Activated T-cell treated with anti-CD3 and anti-CD28 coated beads for 48 hours (primary cell): ENCODE measurements at regions not wholly inside any gene's neighbourhood (a gene's known extent, or its start where the extent isn't known, plus 50 kb on each side); places are given as distances from the start of the nearest gene placed in this dataset.

Experiments
- DNase-seq: peaks from one replicate; pipeline ENCODE4 v3.0.0-alpha.2; 2020; ENCODE audit warnings: low read depth

DNA sequence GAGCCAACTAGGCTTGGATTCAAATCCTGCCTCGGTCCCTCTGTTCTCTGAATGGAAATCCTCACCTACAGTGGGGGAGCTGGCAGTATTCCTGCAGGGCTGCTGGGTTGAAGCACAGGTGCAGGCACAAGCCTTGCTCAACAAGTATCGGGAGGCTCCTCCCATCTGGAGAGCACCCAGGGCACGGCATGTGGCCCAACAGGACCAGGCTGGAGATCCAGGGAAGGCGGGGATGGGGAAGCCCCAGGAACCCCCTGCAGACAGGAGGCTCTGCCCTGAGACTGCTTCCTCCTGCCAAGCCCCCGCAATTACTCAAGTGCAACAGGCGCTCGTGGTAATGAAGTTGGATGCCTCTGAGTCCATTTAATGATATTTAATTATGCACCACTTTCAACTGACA, 128.0 kb upstream of the VSTM2B start:
- DNase-seq, result no peak

DNA sequence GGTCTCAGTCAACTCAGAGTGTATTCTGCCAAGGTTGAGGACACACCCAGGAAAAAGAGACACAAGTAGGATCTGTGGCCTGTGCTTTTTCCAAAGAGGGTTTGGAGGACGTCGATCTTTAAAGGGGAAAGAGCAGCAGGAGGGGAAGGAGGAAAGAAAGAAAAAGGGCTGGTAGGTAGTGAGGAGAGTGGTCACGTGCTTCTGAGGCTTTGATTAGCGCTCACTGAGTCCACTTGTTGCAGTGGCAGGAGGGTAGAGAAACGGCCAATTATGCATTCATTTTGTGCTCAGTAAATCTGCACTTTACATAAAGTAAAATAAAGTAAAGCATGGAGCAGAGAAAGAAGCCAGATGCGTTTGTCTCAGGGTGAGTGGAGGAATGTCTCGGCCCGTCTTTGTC, 126.0 kb upstream of the VSTM2B start:
- no peak for DNase-seq

DNA sequence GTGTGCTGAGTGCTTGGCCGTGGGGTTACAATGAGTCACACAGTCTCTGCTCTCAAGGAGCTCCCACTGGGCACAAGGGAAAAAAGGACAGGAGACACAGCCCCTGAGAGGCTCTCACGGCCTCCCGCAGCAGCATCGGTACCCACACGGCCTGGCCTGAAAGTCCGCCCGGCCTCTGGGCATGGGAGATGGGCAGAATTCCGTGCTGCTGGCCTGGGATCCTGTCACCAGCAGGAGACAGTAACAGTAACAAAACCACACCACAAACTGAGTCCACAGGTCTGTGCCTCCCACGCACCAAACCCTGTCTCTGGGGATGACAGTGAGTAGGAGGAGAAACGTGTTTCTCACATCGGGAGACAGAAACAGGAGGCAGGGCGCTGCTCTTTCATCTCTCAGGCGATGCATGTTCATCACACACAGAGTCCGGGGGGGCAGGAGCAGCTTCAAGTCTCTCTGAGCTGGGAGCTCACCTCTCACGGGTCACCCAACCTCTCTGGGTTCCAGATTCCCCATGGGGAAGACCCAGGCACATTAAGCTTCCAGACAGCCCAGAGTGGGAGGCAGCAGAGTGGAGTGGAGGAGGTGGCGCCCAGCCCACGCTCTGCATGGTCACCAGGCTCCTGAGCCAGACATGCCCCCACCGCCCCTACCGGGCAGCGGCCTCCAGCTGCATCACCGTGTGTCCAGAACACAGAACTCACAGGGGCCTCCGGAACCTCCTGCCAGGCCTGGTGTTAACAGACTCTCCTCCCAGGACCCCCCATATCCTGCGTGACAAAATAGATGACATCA, 124.7 kb upstream of the VSTM2B start:
- DNase-seq, result no peak

- no peak for DNase-seq
Observed at GRCh38 chr19:29401712-29402421, 123.9 kb upstream of the VSTM2B start.

DNA sequence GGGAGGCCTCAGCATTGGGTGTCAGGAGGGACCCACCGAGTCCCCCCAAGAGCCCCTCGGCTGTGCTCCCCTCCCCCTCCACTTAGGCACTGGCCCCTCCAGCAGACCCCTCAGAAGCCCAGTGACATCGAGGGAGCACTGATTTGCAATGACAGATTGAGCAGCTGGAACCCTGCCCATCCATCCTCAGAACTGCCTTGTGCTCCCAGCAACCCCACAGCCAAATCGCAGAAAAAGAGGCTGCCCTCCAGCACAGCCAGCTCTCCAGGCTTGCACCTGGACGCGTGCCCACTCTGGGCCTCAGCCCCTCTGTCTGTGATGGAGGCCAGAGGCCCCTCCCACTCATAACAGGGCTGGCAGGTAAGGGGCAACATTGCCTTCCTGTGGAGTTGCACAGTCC, 123.2 kb upstream of the VSTM2B start:
- no peak for DNase-seq

DNA sequence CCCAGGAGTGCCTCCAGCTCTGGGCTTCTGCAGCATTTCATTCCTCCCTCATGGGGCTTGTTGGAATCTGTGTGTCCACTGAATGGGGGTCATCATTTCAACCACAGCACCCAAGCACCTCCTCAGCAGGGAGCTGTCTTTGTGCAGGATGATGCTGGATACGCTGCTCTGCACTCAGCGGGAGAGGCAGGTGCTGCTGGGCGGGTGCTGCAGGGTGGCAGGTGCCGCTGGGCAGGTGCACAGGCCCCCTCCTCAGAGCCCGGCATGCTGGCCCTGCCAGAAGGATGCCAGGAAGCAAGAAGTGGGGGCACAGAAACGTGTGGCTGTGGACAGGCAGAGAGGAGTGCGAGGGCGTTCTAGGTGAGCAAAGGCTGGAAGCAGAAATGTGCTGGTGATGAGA, 121.8 kb upstream of the VSTM2B start:
- no peak for DNase-seq

DNA sequence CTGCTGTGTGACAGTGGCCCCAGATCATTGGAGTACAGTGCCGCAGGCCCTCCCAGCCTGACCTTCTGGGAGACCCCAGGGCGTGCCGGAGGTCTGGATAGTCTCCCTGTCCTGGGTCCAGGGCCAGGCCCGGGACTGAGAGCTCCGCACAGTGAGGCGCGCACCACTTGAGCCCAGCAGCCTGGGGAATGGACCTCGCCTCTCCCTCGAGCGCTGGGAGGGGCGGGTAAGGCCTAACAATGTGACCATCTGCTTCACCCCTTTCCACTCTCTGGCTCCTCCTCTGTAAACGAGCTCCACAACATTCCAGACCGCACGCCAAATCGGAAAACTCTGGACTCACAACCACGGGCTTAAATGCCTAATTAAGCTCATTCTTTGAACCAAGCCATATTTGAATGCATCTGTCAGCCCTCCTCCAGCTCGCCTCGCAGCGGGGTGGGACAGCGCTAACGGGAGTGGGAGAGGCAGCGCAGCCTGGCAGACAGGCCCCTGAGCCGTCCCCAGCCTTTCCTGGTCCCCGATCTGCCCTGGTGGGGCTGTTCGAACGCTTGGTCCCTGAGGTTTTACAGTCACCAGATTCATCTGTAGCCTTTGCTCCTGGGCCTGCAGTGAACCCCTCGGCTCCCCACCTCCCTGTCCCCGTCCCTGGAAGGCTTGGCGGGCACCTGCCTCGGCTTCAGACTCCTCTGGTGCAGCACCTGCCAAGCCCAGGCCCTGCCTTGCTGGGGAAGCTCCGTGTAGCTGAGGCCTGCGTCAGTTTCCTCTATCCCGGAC, 120.7 kb upstream of the VSTM2B start:
- no peak for DNase-seq

DNA sequence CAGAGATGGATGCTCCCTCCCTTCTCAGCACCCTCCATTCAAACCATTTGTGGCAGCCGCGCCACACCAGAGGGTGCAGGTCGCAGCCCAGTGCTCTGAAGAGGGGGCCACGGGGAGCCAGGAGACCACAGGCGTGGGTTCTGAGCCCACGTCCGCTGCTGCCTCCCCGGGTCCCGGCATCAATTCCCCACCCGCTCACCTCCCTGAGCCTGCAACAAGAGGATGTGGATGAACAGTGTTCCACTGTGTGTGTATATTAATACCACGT, 120.1 kb upstream of the VSTM2B start:
- no peak for DNase-seq

- DNase-seq, result no peak
Observed at GRCh38 chr19:29409076-29409862, 116.5 kb upstream of the VSTM2B start.

DNA sequence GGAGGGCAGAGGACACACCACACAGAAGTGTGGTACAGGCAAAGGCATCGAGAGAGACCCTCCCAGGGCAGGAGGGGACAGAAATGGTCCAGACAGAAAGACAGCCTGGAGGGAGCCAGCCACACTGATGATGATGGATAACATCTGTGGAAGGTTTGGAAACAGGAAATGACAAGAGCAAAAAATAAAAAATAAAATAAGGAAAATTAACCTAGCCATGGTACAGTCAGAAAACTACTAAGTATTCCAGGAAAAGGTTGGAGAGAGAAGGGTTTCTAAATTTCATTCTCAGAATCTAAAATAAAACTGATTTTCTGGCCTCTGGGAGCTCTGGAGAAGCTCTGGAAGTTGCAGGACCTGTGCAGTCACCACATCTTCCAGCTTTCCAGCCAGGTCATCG, 115.2 kb upstream of the VSTM2B start:
- DNase-seq, result no peak

- DNase-seq, result no peak
Observed at GRCh38 chr19:29411113-29411581, 114.6 kb upstream of the VSTM2B start.

- no peak for DNase-seq
Observed at GRCh38 chr19:29413435-29413834, 112.4 kb upstream of the VSTM2B start.

GRCh38 chr19:29415507-29415906, 110.3 kb upstream of the VSTM2B start:
- no peak for DNase-seq

DNA sequence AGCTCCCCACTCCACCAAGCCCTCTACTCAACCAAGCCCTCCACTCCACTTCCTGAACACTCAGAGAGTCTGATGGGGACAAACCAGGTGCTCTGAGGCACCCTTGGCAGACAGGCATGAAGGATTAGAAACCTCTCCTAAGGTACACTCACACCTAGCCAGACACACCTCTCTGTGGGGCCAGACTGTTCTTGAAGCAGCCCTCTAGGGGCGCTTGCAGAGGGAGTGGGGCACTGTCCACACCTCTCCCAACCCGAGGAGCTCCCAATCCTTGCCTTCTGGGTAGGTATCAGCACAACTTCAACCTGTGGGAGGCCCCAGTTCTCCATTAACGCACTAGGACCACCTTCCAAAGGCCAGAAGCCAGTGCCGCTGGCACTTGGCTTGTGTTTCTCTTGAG, 108.7 kb upstream of the VSTM2B start:
- no peak for DNase-seq

GRCh38 chr19:29418201-29418600, 107.6 kb upstream of the VSTM2B start:
- no peak for DNase-seq

DNA sequence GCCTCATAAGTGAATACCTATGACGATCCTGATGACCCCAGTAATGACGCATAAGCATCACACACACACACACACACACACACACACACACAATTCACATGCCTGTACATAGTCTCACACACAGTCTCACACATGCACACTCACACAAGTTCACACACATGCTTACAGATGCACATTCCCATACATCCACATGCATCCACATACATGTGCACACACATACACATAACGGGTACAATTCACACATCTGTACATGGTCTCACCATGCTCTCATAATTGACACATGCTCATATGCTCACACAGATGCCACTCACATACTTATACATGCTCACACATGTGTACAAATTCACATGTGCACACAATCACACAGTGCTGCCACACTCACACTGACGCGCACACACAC, 105.7 kb upstream of the VSTM2B start:
- no peak for DNase-seq

DNA sequence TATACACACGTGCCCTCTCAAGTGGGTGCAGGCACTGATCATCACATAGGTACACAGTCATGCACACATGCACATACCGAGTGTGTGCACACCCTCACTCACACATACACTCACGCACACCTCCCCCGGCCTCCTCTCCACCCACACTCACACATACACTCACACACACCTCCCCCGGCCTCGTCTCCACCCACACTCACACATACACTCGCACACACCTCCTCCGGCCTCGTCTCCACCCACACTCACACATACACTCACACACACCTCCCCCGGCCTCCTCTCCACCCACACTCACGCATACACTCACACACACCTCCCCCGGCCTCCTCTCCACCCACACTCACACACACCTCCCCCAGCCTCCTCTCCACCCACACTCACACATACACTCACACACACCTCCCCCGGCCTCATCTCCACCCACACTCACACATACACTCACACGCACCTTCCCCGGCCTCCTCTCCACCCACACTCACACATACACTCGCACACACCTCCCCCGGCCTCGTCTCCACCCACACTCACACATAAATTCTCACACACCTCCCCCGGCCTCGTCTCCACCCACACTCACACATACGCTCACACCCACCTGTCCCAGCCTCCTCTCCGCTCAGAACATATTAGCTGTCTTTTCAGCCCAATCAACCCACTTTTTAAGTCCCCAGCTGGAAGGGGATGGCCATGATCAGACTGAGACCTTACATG, 105.2 kb upstream of the VSTM2B start:
- no peak for DNase-seq

DNA sequence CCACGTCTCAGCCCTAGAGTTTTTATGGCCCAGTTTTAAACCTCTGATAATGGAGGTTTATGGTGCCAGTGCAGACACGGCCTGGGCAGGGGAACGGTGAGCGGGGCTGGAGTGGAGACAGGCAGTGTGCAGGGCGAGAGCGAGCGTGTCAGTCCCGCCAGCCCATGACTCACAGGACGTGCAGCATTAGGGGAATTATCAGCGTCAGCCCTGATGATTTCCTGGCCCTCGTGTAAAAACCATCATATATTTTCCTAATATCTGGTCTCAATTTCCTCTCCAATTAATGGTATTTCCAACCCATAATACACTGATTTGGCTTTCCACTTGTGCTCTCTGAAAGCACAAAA, 104.6 kb upstream of the VSTM2B start:
- no peak for DNase-seq

GRCh38 chr19:29422047-29422446, 103.7 kb upstream of the VSTM2B start:
- no peak for DNase-seq

DNA sequence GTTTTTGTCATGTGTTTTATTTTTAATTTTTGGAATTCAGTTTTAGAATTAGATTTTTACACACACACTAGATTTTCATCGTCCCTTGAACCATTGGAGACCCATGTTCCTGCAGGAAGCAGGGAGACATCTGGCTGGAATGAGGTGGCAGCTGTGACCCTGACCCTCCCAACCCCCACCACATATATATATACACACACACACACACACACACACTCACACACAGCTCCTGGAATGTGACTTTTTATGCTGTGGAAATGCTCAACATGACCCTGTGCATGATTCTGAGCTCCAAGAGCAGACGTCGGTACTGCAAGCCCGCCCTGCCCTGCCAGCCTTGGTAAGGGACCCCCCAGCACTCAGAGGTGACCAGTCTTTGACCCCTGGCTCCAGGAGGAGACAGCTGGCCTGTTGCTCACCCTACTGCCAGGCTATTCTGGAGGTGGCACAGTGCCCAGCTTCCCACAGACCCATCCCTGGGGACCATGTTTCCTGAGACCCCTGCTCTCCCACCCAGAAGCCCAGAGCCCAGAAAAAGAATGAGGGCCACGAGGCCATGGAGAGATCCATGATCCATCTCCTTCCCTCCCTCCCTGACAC, 103.2 kb upstream of the VSTM2B start:
- DNase-seq, result no peak

GRCh38 chr19:29428071-29428470, 97.7 kb upstream of the VSTM2B start:
- DNase-seq, result no peak
